ENCODE measurements at regions not wholly inside any gene's neighbourhood (a gene's known extent, or its start where the extent isn't known, plus 50 kb on each side); places are given as distances from the start of the nearest gene placed in this dataset.

DNA sequence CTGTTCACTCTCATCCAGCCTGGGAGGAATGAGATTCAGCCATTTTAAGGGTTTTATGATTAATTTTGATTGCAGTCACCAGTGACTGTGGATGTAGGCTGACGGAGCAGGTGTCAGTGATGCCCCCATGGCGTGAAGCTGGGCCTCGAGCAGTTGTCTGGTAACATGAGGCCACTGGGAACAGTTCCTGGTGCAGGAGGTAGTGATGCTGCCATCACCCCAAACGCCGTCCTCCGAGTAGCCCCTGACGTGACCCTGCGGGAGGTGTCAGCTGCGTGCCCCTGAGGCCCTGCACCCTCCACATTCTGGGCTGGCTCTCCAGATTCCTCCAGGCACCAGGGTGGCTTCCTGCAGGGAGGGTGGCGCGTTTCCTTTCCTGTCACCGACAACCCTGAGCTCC is 277.2 kb downstream of the TEX29 start:
- intact Hi-C loops (cut with DNase I), result no loop called here
- TF ChIP-seq, protein P1, sequence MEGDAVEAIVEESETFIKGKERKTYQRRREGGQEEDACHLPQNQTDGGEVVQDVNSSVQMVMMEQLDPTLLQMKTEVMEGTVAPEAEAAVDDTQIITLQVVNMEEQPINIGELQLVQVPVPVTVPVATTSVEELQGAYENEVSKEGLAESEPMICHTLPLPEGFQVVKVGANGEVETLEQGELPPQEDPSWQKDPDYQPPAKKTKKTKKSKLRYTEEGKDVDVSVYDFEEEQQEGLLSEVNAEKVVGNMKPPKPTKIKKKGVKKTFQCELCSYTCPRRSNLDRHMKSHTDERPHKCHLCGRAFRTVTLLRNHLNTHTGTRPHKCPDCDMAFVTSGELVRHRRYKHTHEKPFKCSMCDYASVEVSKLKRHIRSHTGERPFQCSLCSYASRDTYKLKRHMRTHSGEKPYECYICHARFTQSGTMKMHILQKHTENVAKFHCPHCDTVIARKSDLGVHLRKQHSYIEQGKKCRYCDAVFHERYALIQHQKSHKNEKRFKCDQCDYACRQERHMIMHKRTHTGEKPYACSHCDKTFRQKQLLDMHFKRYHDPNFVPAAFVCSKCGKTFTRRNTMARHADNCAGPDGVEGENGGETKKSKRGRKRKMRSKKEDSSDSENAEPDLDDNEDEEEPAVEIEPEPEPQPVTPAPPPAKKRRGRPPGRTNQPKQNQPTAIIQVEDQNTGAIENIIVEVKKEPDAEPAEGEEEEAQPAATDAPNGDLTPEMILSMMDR (IDR thresholded peaks at IDR 0.05), result no peak
- TF ChIP-seq EP300 (IDR thresholded peaks at IDR 0.05) (no peak), POLR2A (IDR thresholded peaks at IDR 0.05) (no peak), POLR2AphosphoS5 (IDR thresholded peaks at IDR 0.05) (no peak)
- Histone ChIP-seq H3K36me3 (no peaks in the 10 kb centered on the region), H3K4me3 (no peak overlapping the region), H3K27me3 (no peaks in the 10 kb centered on the region), H3K9me3 (no peaks in the 10 kb centered on the region), H3K27ac (no peak overlapping the region), H3K4me1 (no peaks in the 10 kb centered on the region)
- WGBS, 2 donors, result 81 to 84% methylated on average over 12 of the region's 12 CpGs
- DNase-seq, result no peak

DNA sequence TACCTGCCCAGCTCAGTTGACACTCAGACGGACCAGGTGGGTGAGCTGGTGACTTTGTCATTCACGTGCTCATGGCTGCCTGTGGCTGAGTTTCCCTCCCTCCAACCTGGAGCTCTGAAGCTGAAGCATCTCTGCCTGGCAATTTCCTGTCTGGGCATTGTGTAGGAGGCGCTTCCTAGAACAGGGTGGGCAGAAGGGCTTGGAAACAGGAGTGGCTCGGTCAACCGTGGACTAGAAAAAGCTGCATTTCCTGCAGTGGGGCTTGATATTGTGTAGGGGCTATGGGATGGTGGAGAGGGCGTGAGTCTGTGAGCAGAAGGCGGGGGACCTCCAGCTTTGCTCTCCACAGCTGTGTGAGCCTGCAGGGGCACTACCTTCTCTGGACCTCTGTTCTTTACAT is 278.3 kb downstream of the TEX29 start:
- Histone ChIP-seq H3K9me3 (no peaks in the 10 kb centered on the region), H3K4me3 (no peak overlapping the region), H3K27ac (no peak overlapping the region), H3K27me3 (no peaks in the 10 kb centered on the region), H3K4me1 (no peaks in the 10 kb centered on the region), H3K36me3 (no peaks in the 10 kb centered on the region)
- intact Hi-C loops (cut with DNase I), result no loop called here
- no peak for DNase-seq
- 63 to 77% methylated on average over 7 of the region's 7 CpGs for WGBS, 2 donors
- TF ChIP-seq POLR2AphosphoS5 (IDR thresholded peaks at IDR 0.05) (no peak), EP300 (IDR thresholded peaks at IDR 0.05) (no peak), POLR2A (IDR thresholded peaks at IDR 0.05) (no peak)
- TF ChIP-seq, protein P1 (IDR thresholded peaks at IDR 0.05), result no peak

DNA sequence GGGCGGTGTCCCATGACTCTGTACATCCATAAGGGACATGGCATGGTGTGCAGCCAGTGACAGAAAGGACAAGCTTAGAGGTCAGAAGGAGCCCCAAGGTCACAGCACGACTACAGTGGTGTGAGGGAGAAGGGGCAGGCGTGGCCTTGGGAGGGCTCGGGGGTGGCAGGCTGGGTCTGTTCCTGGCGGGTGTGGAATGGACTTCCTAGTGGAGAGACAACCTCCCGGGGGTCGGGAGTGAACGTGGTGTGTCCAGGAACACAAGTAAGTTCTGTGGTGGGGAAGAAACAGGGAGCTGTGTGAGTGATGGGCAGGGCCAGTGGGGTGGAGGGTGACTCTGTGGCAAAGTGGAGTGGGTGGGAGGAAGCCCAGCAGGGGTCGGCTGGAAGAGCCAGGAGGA is 279.3 kb downstream of the TEX29 start:
- no peaks in the 10 kb centered on the region for H3K27me3 ChIP-seq
- H3K4me3 ChIP-seq, result no peak overlapping the region
- no peaks in the 10 kb centered on the region for H3K9me3 ChIP-seq
- 62 to 81% methylated on average over 9 of the region's 9 CpGs for WGBS, 2 donors
- TF ChIP-seq, protein P1 (IDR thresholded peaks at IDR 0.05), result no peak
- no peak for TF ChIP-seq EP300 (IDR thresholded peaks at IDR 0.05)
- no peak for TF ChIP-seq POLR2AphosphoS5 (IDR thresholded peaks at IDR 0.05)
- DNase-seq, result no peak
- no peaks in the 10 kb centered on the region for H3K4me1 ChIP-seq
- H3K36me3 ChIP-seq, result no peaks in the 10 kb centered on the region
- intact Hi-C loops (cut with DNase I), result no loop called here
- no peak overlapping the region for H3K27ac ChIP-seq

DNA sequence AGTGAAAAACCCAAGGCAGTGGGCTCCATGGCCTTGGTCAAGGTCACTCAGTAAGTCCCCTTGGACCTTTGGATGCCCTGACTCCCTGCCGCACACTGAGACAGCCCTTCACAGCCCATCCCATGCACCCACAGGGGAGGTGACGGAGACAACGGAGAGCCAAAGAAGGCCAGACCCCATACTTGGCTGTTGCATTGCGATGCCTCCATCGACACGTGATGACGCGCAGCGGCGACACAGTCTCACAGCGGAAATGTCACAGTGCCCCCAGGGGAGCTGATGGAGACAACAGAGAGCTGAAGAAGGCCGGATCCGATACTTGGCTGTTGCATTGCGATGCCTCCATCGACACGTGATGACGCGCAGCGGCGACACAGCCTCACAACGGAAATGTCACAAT is 282.4 kb downstream of the TEX29 start:
- 94 to 96% methylated on average over 21 of the region's 21 CpGs for WGBS, 2 donors
- Histone ChIP-seq H3K9me3 (no peaks in the 10 kb centered on the region), H3K4me1 (no peaks in the 10 kb centered on the region), H3K27ac (no peak overlapping the region), H3K4me3 (no peak overlapping the region), H3K36me3 (no peaks in the 10 kb centered on the region), H3K27me3 (peaks cover 0 to 4% (median 0%) of the 10 kb centered on the region in 3 donors)
- intact Hi-C loops (cut with DNase I), result no loop called here
- TF ChIP-seq POLR2A (IDR thresholded peaks at IDR 0.05), result no peak
- no peak for TF ChIP-seq POLR2AphosphoS5 (IDR thresholded peaks at IDR 0.05)
- DNase-seq, result no peak

DNA sequence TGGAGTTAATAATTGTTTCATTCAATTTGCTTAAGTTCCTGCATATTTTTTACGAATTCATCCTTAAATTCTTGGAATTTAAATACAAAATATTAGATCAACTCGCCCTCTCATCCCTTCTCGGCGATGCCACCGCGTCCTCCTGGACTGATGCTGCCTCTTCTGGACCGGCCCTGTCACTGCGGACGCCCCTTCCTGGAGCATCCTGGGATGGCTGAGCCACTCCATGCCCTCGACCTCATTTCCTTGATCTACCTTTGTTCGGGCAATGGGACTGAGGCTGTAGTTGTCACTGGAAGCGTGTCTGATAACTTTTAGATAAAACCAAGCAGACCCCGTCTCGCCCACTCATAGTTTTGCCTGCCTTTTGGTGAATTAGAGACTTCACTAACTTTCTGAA is 283.7 kb downstream of the TEX29 start:
- WGBS, 2 donors, result 84 to 88% methylated on average over 14 of the region's 14 CpGs
- DNase-seq, result no peak
- Histone ChIP-seq H3K4me3 (no peak overlapping the region), H3K4me1 (no peaks in the 10 kb centered on the region), H3K9me3 (no peaks in the 10 kb centered on the region), H3K27me3 (peaks cover 0 to 4% (median 0%) of the 10 kb centered on the region in 3 donors), H3K36me3 (no peaks in the 10 kb centered on the region), H3K27ac (no peak overlapping the region)
- intact Hi-C loops (cut with DNase I), result no loop called here
- no peak for TF ChIP-seq EP300 (IDR thresholded peaks at IDR 0.05)
- TF ChIP-seq POLR2A (IDR thresholded peaks at IDR 0.05), result no peak
- TF ChIP-seq POLR2AphosphoS5 (IDR thresholded peaks at IDR 0.05), result no peak
- TF ChIP-seq, protein P1 (IDR thresholded peaks at IDR 0.05), result no peak

All from sigmoid colon (tissue), 6 donors.